22Rv1 (cell line): ENCODE measurements at regions not wholly inside any gene's neighbourhood (a gene's known extent, or its start where the extent isn't known, plus 50 kb on each side); places are given as distances from the start of the nearest gene placed in this dataset.

Experiments
- H3K27ac ChIP-seq: fragments of 450-650 bp; 2 replicates; pipeline ENCODE4 v1.5.1; 2017
- CTCF ChIP-seq: fragments of 450-650 bp; IDR thresholded peaks from 2 replicates; pipeline ENCODE4 v1.5.1; 2017; ENCODE audit warnings: mild to moderate bottlenecking
- ZFX ChIP-seq: fragments of 450-650 bp; IDR thresholded peaks from 2 replicates; pipeline ENCODE4 v1.6.1; 2017; ENCODE audit warnings: antibody characterized with exemption, borderline replicate concordance

DNA sequence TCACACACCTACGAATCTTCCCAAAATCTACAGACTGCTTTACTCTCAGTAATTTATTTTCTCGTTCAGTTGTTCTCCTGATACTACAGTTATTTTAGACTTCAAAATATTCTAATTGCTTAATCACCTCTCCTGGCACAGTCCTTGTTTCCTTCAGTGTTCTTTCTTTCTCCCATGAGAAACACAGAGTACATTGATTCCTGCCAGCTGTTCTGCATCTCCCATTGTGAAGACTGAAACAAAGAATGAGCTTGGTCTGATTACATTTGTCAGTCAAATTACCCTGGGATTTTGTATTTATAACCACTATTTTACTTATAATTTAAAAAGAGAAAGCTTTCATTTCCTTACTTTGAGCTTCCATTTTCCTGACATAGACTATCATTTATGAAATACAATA, 63.9 kb upstream of the TANK start:
- TF ChIP-seq ZFX (no peak), CTCF (no peak)
- no peak overlapping the region for H3K27ac ChIP-seq

GRCh38 chr2:161097157-161097556, 63.1 kb upstream of the TANK start:
- no peak overlapping the region for H3K27ac ChIP-seq
- TF ChIP-seq CTCF, result no peak
- no peak for TF ChIP-seq ZFX

- no peak overlapping the region for H3K27ac ChIP-seq
- TF ChIP-seq ZFX (no peak), CTCF (no peak)
These were observed 59.9 kb upstream of the TANK start for GRCh38 chr2:161100211-161100895.

DNA sequence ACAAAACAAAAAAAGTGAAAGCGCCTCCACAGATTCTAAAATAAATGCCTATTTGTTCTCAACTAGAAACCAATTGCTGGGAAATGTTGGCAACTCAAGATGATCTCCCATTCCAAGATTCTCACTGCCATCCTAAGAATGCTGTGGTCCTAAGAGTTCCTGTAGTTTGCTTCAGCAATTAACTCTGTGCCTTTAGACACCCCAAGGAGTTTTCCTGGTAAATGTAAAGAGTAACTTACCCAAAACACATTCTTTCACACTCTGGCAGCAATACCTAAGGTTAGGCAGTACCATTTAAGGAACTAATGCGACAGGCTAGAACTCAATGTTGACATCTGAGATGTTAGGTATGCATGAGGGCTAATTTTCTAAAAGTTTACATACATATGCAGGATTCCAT, 58.8 kb upstream of the TANK start:
- no peak overlapping the region for H3K27ac ChIP-seq
- TF ChIP-seq ZFX, result no peak
- TF ChIP-seq CTCF, result no peak

- no peak overlapping the region for H3K27ac ChIP-seq
- TF ChIP-seq CTCF, result no peak
- no peak for TF ChIP-seq ZFX
These were observed 57.3 kb upstream of the TANK start for GRCh38 chr2:161102770-161103450.

- H3K27ac ChIP-seq, result no peak overlapping the region
- TF ChIP-seq ZFX (no peak), CTCF (no peak)
These were observed 56.8 kb upstream of the TANK start for GRCh38 chr2:161103451-161103831.

DNA sequence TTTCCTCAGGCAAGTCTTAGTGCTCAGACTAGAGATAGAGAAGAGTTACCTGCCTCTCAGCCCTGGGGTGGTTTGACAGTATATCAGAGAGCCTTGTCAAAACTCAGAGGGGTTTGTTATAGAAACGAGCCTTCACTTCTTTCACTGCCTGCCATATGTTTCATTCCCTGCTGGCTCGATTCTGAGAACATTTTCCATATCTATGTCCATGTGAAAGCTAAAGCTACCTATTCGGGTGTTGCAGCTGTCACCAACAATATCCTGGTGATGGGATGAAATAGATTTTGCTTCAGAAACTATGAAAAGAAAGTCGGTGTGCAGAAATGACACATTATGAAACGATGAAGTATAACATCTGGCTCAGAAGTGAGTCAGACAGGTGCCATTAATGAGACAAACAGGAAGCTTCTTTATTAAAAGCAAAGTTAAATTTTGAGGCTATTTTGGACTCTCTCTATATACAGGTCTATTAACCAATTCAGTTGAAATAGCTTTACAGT, 56.1 kb upstream of the TANK start:
- no peak overlapping the region for H3K27ac ChIP-seq
- no peak for TF ChIP-seq CTCF
- TF ChIP-seq ZFX, result no peak
